ENCODE measurements at regions not wholly inside any gene's neighbourhood (a gene's known extent, or its start where the extent isn't known, plus 50 kb on each side); places are given as distances from the start of the nearest gene placed in this dataset.

DNA sequence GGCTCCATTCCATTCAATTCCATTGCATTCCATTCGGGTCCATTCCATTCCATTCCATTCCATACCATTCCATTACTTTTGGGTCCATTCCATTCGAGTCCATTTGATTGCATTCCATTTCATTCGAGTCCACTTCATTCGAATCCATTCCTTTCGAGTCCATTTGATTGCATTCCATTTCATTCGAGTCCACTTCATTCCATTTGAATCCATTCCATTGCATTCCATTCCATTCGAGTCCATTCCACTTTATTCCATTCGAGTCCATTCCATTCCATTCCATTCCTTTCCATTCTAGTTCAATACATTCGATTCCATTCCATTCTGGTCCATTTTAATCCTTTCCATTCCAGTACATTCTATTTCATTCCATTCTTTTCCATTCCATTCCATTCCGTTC is 334.0 kb downstream of the ZNF33B start:
- no peak for TF ChIP-seq EZH2 (IDR thresholded peaks at IDR 0.05; ENCODE audit: insufficient read depth, poor library complexity, severe bottlenecking)
- TF ChIP-seq EZH2phosphoT487 (IDR thresholded peaks at IDR 0.05; ENCODE audit: insufficient read depth, low read depth): no peak

Data from GM23248 (cell line).